ENCODE measurements at regions not wholly inside any gene's neighbourhood (a gene's known extent, or its start where the extent isn't known, plus 50 kb on each side); places are given as distances from the start of the nearest gene placed in this dataset.

- peak; percentile 27 for TF ChIP-seq ZNF692 (tag by site-specific recombination; IDR thresholded peaks at IDR 0.05)
- no peak for TF ChIP-seq ZNF280D (tag by site-specific recombination; IDR thresholded peaks at IDR 0.05)
- TF ChIP-seq ZNF16 (tag by site-specific recombination; IDR thresholded peaks at IDR 0.05; ENCODE audit: low read depth) = no peak
- no peak for TF ChIP-seq ZNF704 (tag by site-specific recombination; IDR thresholded peaks at IDR 0.05)
- no peak for TF ChIP-seq ZNF211 (tag by site-specific recombination; IDR thresholded peaks at IDR 0.05; ENCODE audit: low read depth)
- no peak; the same call in 1 of the 2 replicates for TF ChIP-seq SP3 (tag by site-specific recombination; IDR thresholded peaks at IDR 0.05)
- TF ChIP-seq ZNF280C (tag by site-specific recombination; IDR thresholded peaks at IDR 0.05) = no peak
- TF ChIP-seq ZNF362 (tag by site-specific recombination; IDR thresholded peaks at IDR 0.05) = no peak
- TF ChIP-seq TSHZ1 (tag by site-specific recombination; IDR thresholded peaks at IDR 0.05; ENCODE audit: borderline replicate concordance) = no peak
- 0 out of 2 replicates have a peak, but pooled peaks have one; percentile 35 for TF ChIP-seq ZBTB11 (tag by site-specific recombination; conservative IDR thresholded peaks at IDR 0.05; ENCODE audit: low read depth)
- no peak for TF ChIP-seq ZNF707 (tag by site-specific recombination; IDR thresholded peaks at IDR 0.05)
- no peak for TF ChIP-seq ZBTB7A (tag by site-specific recombination; IDR thresholded peaks at IDR 0.05; ENCODE audit: low read depth)
- peak; percentile 40; the same call in 1 of the 2 replicates for TF ChIP-seq YY1 (tag by site-specific recombination; IDR thresholded peaks at IDR 0.05)
- no peak for TF ChIP-seq ZBTB49 (tag by site-specific recombination; IDR thresholded peaks at IDR 0.05; ENCODE audit: low read depth)
- peak; percentile 83 for TF ChIP-seq ZXDB (tag by site-specific recombination; IDR thresholded peaks at IDR 0.05)
These were observed 96.5 kb upstream of the SERTAD2 start (continued) for GRCh38 chr2:64750001-64750816.

Data from HEK293 (cell line).